HEK293 (cell line): ENCODE measurements at regions not wholly inside any gene's neighbourhood (a gene's known extent, or its start where the extent isn't known, plus 50 kb on each side); places are given as distances from the start of the nearest gene placed in this dataset.

Experiments
- CTCF ChIA-PET: fragments of 350-600 bp; formaldehyde crosslinking; extraction: SDS; loops from one replicate; lab custom pipeline; 2021; ENCODE audit warnings: antibody characterized with exemption; lab: Yijun Ruan, JAX
- POLR2A ChIA-PET: fragments of 300-600 bp; formaldehyde crosslinking; extraction: SDS; loops from one replicate; lab custom pipeline; 2020; ENCODE audit warnings: antibody characterized with exemption, inconsistent platforms; lab: Yijun Ruan, JAX
- H3K27ac ChIP-seq: fragments of 200-500 bp; sonication (Bioruptor generic); 2 replicates; pipeline ENCODE4 v1.5.1; 2014; ENCODE audit warnings: low read depth, low read length, control low read depth, inconsistent platforms; ENCODE audit errors: extremely low read depth
- H3K36me3 ChIP-seq, 2 experiments: fragments of 200-500 bp in 1 of 2; sonication (Bioruptor generic) in 1 of 2; 1 replicate in 1 of 2; 2 replicates in 1 of 2; pipeline ENCODE4 v1.5.1; 2014 to 2017; ENCODE audit warnings: inconsistent platforms in 2 of 2, low read length in 2 of 2; ENCODE audit not compliant: control insufficient read depth in 2 of 2, insufficient read depth in 1 of 2
- H3K4me1 ChIP-seq: fragments of 200-500 bp; sonication (Bioruptor generic); 2 replicates; pipeline ENCODE4 v1.5.1; 2014; ENCODE audit warnings: mild to moderate bottlenecking, low read length, inconsistent platforms; ENCODE audit not compliant: control insufficient read depth, insufficient read depth
- H3K4me3 ChIP-seq: 2 replicates; pipeline ENCODE4 v1.5.1; 2011; ENCODE audit warnings: low read depth, mild to moderate bottlenecking, control low read depth, low read length, moderate library complexity
- H3K9me3 ChIP-seq: fragments of 200-500 bp; sonication (Bioruptor generic); 2 replicates; pipeline ENCODE4 v1.5.1; 2014; ENCODE audit warnings: low read depth, low read length, inconsistent platforms; ENCODE audit not compliant: control insufficient read depth, insufficient read depth
- KLF16 ChIP-seq: fragments of 450-650 bp; formaldehyde crosslinking; IDR thresholded peaks from 2 replicates; pipeline ENCODE4 v1.5.1; 2017; ENCODE audit warnings: missing biosample characterization, missing genetic modification characterization
- REPIN1 ChIP-seq: fragments of 450-650 bp; formaldehyde crosslinking; IDR thresholded peaks from 2 replicates; pipeline ENCODE4 v1.5.1; 2017; ENCODE audit warnings: missing biosample characterization, missing genetic modification characterization, low read depth
- SALL2 ChIP-seq: fragments of 450-650 bp; formaldehyde crosslinking; IDR thresholded peaks from 2 replicates; pipeline ENCODE4 v1.5.0; 2017; ENCODE audit warnings: missing biosample characterization, mild to moderate bottlenecking, missing genetic modification characterization, borderline replicate concordance
- SCRT2 ChIP-seq: fragments of 450-650 bp; formaldehyde crosslinking; IDR thresholded peaks from 2 replicates; pipeline ENCODE4 v1.5.1; 2016; ENCODE audit warnings: missing biosample characterization, missing genetic modification characterization
- TSHZ1 ChIP-seq: fragments of 450-650 bp; formaldehyde crosslinking; IDR thresholded peaks from 2 replicates; pipeline ENCODE4 v1.5.1; 2016; ENCODE audit warnings: missing biosample characterization, missing genetic modification characterization, borderline replicate concordance
- ZFP37 ChIP-seq: fragments of 450-650 bp; formaldehyde crosslinking; IDR thresholded peaks from 2 replicates; pipeline ENCODE4 v1.5.1; 2016; ENCODE audit warnings: missing biosample characterization, missing genetic modification characterization
- ZNF223 ChIP-seq: fragments of 450-650 bp; formaldehyde crosslinking; IDR thresholded peaks from 2 replicates; pipeline ENCODE4 v1.5.1; 2016; ENCODE audit warnings: missing biosample characterization, missing genetic modification characterization
- ZNF274 ChIP-seq, 2 experiments: fragments of 200-500 bp in 1 of 2; fragments of 450-650 bp in 1 of 2; sonication (Bioruptor generic) in 1 of 2; formaldehyde crosslinking in 1 of 2; IDR thresholded peaks; 2 replicates each; pipeline versions ENCODE4 v1.5.1 to v1.6.1; 2014 to 2016; ENCODE audit warnings: borderline replicate concordance in 1 of 2, inconsistent platforms in 1 of 2, low read length in 1 of 2, missing biosample characterization in 1 of 2, missing genetic modification characterization in 1 of 2
- ZNF324 ChIP-seq: fragments of 450-650 bp; formaldehyde crosslinking; IDR thresholded peaks from 2 replicates; pipeline ENCODE4 v1.5.1; 2016; ENCODE audit warnings: missing biosample characterization, missing genetic modification characterization
- ZNF362 ChIP-seq: fragments of 450-650 bp; formaldehyde crosslinking; IDR thresholded peaks from 2 replicates; pipeline ENCODE4 v1.5.1; 2016; ENCODE audit warnings: missing biosample characterization, missing genetic modification characterization
- ZNF391 ChIP-seq: fragments of 450-650 bp; formaldehyde crosslinking; IDR thresholded peaks from 2 replicates; pipeline ENCODE4 v1.5.1; 2016; ENCODE audit warnings: low read depth, missing biosample characterization, missing genetic modification characterization, borderline replicate concordance
- ZNF449 ChIP-seq: fragments of 450-650 bp; formaldehyde crosslinking; IDR thresholded peaks from 2 replicates; pipeline ENCODE4 v1.5.1; 2017; ENCODE audit warnings: missing biosample characterization, mild to moderate bottlenecking, missing genetic modification characterization, moderate library complexity
- ZNF473 ChIP-seq: fragments of 450-650 bp; formaldehyde crosslinking; IDR thresholded peaks from 2 replicates; pipeline ENCODE4 v1.5.1; 2017; ENCODE audit warnings: missing biosample characterization, missing genetic modification characterization
- ZNF48 ChIP-seq: fragments of 450-650 bp; formaldehyde crosslinking; IDR thresholded peaks from 2 replicates; pipeline ENCODE4 v1.5.1; 2016; ENCODE audit warnings: missing biosample characterization, missing genetic modification characterization
- ZNF558 ChIP-seq: fragments of 450-650 bp; formaldehyde crosslinking; IDR thresholded peaks from 2 replicates; pipeline ENCODE4 v1.5.1; 2016; ENCODE audit warnings: missing biosample characterization, missing genetic modification characterization
- ZNF600 ChIP-seq: fragments of 450-650 bp; formaldehyde crosslinking; IDR thresholded peaks from 2 replicates; pipeline ENCODE4 v1.5.1; 2016; ENCODE audit warnings: missing biosample characterization, missing genetic modification characterization
- ZNF610 ChIP-seq: fragments of 450-650 bp; formaldehyde crosslinking; IDR thresholded peaks from 2 replicates; pipeline ENCODE4 v1.5.1; 2016; ENCODE audit warnings: missing biosample characterization, missing genetic modification characterization, borderline replicate concordance
- ZNF747 ChIP-seq: fragments of 450-650 bp; formaldehyde crosslinking; IDR thresholded peaks from 2 replicates; pipeline ENCODE4 v1.5.1; 2016; ENCODE audit warnings: missing biosample characterization, missing genetic modification characterization
- TF ChIP-seq, protein P1 (sequence below): fragments of 450-650 bp; formaldehyde crosslinking; IDR thresholded peaks from 2 replicates; pipeline ENCODE4 v1.5.1; 2016; ENCODE audit warnings: missing biosample characterization, missing genetic modification characterization
- TF ChIP-seq, protein P2 (sequence below): fragments of 450-650 bp; formaldehyde crosslinking; IDR thresholded peaks from 2 replicates; pipeline ENCODE4 v1.5.1; 2016; ENCODE audit warnings: missing biosample characterization, missing genetic modification characterization, low read depth

DNA sequence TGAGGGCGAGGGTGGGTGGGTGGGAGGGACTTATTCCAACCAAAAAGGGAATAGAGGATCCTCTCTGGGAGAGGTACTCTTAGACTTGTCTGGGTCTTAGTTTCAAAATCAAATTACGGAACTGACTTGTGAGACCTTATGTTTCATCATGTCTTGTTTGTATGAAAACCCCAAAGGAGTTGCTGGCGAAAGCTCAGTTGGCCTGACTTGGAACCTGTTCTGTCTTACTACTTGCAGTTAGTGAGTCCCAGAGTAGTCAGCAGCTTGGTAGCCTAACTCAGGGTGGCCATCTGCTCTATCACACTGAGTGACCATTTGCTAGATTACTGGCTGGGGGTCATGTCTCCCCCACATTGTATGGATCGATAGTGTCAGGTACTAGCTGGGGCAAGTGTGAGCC lies 114.9 kb upstream of the MOCS1 start (continued):
- TF ChIP-seq ZNF558 (tag by site-specific recombination): no peak
- TF ChIP-seq ZNF600 (tag by site-specific recombination): no peak
- TF ChIP-seq, protein P1, sequence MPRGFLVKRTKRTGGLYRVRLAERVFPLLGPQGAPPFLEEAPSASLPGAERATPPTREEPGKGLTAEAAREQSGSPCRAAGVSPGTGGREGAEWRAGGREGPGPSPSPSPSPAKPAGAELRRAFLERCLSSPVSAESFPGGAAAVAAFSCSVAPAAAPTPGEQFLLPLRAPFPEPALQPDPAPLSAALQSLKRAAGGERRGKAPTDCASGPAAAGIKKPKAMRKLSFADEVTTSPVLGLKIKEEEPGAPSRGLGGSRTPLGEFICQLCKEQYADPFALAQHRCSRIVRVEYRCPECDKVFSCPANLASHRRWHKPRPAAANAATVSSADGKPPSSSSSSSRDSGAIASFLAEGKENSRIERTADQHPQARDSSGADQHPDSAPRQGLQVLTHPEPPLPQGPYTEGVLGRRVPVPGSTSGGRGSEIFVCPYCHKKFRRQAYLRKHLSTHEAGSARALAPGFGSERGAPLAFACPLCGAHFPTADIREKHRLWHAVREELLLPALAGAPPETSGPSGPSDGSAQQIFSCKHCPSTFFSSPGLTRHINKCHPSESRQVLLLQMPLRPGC (tag by site-specific recombination): no peak
- no peak for TF ChIP-seq SCRT2 (tag by site-specific recombination)

GRCh38 chr6:40044196-40044595 lies 109.9 kb upstream of the MOCS1 start:
- no peak overlapping the region for H3K27ac ChIP-seq
- no peaks in the 10 kb centered on the region for H3K36me3 ChIP-seq
- TF ChIP-seq ZNF223 (tag by site-specific recombination) (no peak), ZNF747 (no peak), KLF16 (tag by site-specific recombination) (no peak)
- TF ChIP-seq, protein P2, sequence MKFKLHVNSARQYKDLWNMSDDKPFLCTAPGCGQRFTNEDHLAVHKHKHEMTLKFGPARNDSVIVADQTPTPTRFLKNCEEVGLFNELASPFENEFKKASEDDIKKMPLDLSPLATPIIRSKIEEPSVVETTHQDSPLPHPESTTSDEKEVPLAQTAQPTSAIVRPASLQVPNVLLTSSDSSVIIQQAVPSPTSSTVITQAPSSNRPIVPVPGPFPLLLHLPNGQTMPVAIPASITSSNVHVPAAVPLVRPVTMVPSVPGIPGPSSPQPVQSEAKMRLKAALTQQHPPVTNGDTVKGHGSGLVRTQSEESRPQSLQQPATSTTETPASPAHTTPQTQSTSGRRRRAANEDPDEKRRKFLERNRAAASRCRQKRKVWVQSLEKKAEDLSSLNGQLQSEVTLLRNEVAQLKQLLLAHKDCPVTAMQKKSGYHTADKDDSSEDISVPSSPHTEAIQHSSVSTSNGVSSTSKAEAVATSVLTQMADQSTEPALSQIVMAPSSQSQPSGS: no peak
- no peak overlapping the region for H3K4me3 ChIP-seq
- no peaks in the 10 kb centered on the region; the same call in 1 of the 2 replicates for H3K9me3 ChIP-seq
- ChIA-PET CTCF (interaction anchor here (0.6 kb wide), 1 partner anchor 130 kb away, joined by 3 read pairs; no protein-coding TSS in a partner anchor), POLR2A (no interaction called here)
- H3K4me1 ChIP-seq: no peaks in the 10 kb centered on the region

DNA sequence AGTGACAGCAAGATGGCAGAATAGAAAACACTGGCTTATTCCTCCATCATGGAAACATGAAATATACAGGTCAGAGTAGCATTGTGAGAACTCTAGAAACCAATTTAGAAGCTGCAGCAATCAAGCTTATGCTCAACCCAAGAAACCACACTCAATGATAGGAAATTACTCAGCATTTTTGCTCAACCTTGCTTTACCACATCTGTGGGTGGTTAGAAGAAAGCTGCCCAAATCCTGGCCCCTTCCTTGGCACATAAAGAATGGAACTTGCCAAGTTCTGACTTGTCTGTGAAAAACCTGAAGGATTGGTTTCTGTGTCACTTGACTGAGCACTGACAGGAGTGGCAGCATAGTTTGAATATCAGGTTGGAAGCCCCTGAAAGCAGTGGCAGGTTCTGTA lies 108.0 kb upstream of the MOCS1 start:
- POLR2A ChIA-PET: no interaction called here
- H3K4me1 ChIP-seq: no peaks in the 10 kb centered on the region
- CTCF ChIA-PET: interaction anchor here (0.6 to 1.1 kb wide), 3 partner anchors 9 to 138 kb away, joined by 3 read pairs; no protein-coding TSS in a partner anchor
- H3K27ac ChIP-seq: no peak overlapping the region
- H3K9me3 ChIP-seq: no peaks in the 10 kb centered on the region; the same call in 1 of the 2 replicates
- H3K36me3 ChIP-seq: no peaks in the 10 kb centered on the region
- no peak overlapping the region for H3K4me3 ChIP-seq
- TF ChIP-seq ZNF610 (no peak), SALL2 (tag by site-specific recombination) (no peak), ZNF274 (IDR thresholded peaks at IDR 0.05; ENCODE audit: low read length) (no peak), ZNF274 (tag by site-specific recombination; IDR thresholded peaks at IDR 0.05; ENCODE audit: borderline replicate concordance) (no peak), REPIN1 (tag by site-specific recombination) (no peak), ZNF391 (tag by site-specific recombination) (no peak), ZFP37 (tag by site-specific recombination) (no peak)

DNA sequence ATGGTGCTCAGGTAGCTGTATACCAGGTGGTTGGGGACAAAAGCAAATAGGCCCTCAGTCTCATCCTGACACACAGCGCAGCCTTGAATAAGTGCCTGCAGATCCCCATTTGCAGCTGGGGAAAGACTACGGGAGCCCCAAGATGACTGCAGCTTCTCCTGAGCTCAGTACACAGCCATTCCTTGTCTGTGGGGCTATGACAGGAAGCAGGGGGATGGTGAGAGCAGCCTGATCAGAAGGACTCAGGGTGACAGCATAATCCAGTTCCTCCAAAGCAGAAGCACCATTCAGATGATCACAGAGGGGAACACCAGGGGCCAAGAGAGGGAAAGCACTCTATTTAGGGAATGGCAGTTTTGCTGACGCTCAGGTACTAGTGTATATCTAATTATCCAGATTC lies 104.8 kb upstream of the MOCS1 start:
- POLR2A ChIA-PET: no interaction called here
- Histone ChIP-seq H3K9me3 (no peaks in the 10 kb centered on the region; the same call in 1 of the 2 replicates), H3K4me3 (no peak overlapping the region), H3K36me3 (no peaks in the 10 kb centered on the region), H3K27ac (no peak overlapping the region), H3K4me1 (no peaks in the 10 kb centered on the region)
- CTCF ChIA-PET: interaction anchor here (0.6 kb wide), 1 partner anchor 286 kb away, joined by 3 read pairs; no protein-coding TSS in a partner anchor
- TF ChIP-seq ZNF473 (tag by site-specific recombination) (no peak), ZNF324 (tag by site-specific recombination) (no peak), ZNF449 (tag by site-specific recombination) (no peak), ZNF362 (tag by site-specific recombination) (no peak), TSHZ1 (no peak), ZNF48 (tag by site-specific recombination) (no peak)
